Fibroblast of lung (primary cell): ENCODE measurements at regions not wholly inside any gene's neighbourhood (a gene's known extent, or its start where the extent isn't known, plus 50 kb on each side); places are given as distances from the start of the nearest gene placed in this dataset.

Experiments
- DNase-seq, 2 donors: peaks; one replicate each; pipeline versions ENCODE4 v3.0.0 to v3.0.0-alpha.2; 2010; ENCODE audit warnings: low read depth in 2 of 2
- H2AFZ ChIP-seq: 2 replicates; pipeline ENCODE4 v1.5.1; 2012; ENCODE audit warnings: low read length, control low read depth, inconsistent platforms
- H3K27ac ChIP-seq: 2 replicates; pipeline ENCODE4 v1.5.1; 2011; ENCODE audit warnings: low read length, control low read depth; ENCODE audit not compliant: insufficient read depth
- H3K27me3 ChIP-seq: 2 replicates; pipeline ENCODE4 v1.5.1; 2011; ENCODE audit warnings: mild to moderate bottlenecking, low read length; ENCODE audit not compliant: control insufficient read depth, insufficient read depth
- H3K36me3 ChIP-seq: 2 replicates; pipeline ENCODE4 v1.5.1; 2011; ENCODE audit warnings: low read length; ENCODE audit not compliant: control insufficient read depth, insufficient read depth
- H3K4me1 ChIP-seq: 2 replicates; pipeline ENCODE4 v1.5.1; 2011; ENCODE audit warnings: low read length; ENCODE audit not compliant: control insufficient read depth, insufficient read depth; ENCODE audit errors: extremely low read depth
- H3K4me2 ChIP-seq: 2 replicates; pipeline ENCODE4 v1.5.1; 2011; ENCODE audit warnings: low read length, control low read depth; ENCODE audit not compliant: insufficient read depth; ENCODE audit errors: extremely low read depth
- H3K4me3 ChIP-seq, 4 experiments: fragments of 200-600 bp in 1 of 4; sonication (generic) in 1 of 4; replicated peaks in 1 of 4; 2 replicates each; pipeline ENCODE4 v1.5.1; 2011 to 2016; ENCODE audit warnings: low read length in 4 of 4, low read depth in 3 of 4, mild to moderate bottlenecking in 3 of 4, control low read depth in 2 of 4, inconsistent platforms in 1 of 4, mixed read lengths in 1 of 4; ENCODE audit not compliant: insufficient read depth in 1 of 4; ENCODE audit errors: control extremely low read depth in 1 of 4
- H3K79me2 ChIP-seq: 2 replicates; pipeline ENCODE4 v1.5.1; 2012; ENCODE audit warnings: mild to moderate bottlenecking, low read length, inconsistent platforms; ENCODE audit not compliant: control insufficient read depth, insufficient read depth
- H3K9ac ChIP-seq: 2 replicates; pipeline ENCODE4 v1.5.1; 2011; ENCODE audit warnings: mild to moderate bottlenecking, low read length, control low read depth; ENCODE audit not compliant: insufficient read depth
- H3K9me3 ChIP-seq: 2 replicates; pipeline ENCODE4 v1.5.1; 2012; ENCODE audit warnings: low read depth, low read length; ENCODE audit not compliant: control insufficient read depth, insufficient read depth
- H4K20me1 ChIP-seq: 2 replicates; pipeline ENCODE4 v1.5.1; 2011; ENCODE audit warnings: low read length; ENCODE audit not compliant: control insufficient read depth, insufficient read depth; ENCODE audit errors: extremely low read depth
- EZH2 ChIP-seq: IDR thresholded peaks from 2 replicates; pipeline ENCODE4 v1.5.1; 2012; ENCODE audit warnings: low read length, control low read depth, mild to moderate bottlenecking; ENCODE audit errors: missing control alignments
- TF ChIP-seq, protein P1 (sequence below), 2 donors: IDR thresholded peaks in 1 of 2; conservative IDR thresholded peaks in 1 of 2; 1 replicate in 1 of 2; 2 replicates in 1 of 2; pipeline ENCODE4 v1.5.1; 2011 to 2012; ENCODE audit warnings: low read length in 2 of 2, control low read depth in 1 of 2, inconsistent platforms in 1 of 2, low read depth in 1 of 2, mild to moderate bottlenecking in 1 of 2

DNA sequence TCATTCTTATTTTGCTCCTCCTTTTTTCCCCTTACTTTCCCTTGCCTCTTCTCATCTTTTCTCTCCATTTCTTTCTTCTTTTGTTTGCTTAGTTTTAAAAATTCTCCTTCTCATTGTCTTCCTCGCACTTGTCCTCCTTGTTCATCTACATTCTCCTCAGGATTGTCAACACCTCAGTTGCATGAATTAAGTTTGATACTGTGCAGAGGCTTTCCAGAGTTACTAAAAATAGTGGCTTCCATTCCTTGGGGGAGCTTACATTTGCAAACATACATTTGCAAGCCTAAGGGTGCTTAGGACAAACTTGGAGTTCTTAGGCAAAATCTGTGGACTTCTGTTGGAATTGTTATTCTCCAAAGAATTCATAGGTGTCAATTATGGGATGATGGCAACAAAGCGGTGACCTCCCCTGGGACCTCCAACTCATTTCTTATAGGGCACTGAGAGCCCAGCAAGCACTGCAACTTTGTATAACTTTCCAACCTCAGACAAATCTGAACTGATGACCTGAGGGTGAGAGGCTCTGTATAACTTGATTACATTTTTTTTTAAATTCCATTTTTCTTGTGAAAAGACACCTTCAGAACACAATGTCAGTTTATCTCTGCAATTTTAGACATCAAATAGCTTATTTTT lies 371.4 kb downstream of the TMEM38B start:
- Histone ChIP-seq H3K4me3 (no peak overlapping the region), H3K36me3 (no peaks in the 10 kb centered on the region)

DNA sequence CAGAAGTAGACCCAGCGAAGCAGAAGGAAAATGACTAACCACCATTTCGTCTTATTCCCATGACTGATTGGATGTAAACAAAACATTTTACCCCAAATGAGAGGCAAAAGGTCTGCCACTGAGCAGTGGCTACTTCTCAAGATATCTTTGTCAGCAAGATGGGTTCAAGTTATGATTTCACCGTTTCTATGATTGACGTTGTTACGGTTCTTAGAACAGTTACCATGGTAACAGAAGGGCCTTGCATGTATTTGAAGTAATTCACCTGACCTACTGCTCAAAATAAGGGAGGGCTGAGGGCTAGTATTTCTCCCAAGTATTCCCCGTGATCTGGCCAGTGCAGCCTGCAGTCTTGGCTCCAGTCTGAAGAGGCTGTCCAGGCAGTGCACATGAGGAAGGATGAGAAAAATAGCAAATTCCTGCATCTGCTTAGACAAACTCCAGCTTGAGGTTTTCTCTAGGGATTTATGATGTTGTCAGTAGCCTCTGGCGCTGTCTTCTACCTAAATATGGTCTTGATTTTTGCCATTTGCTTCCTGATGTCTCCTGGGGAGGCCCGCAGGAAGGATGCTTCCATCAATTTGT lies 372.7 kb downstream of the TMEM38B start:
- Histone ChIP-seq H3K9ac (no peak overlapping the region), H3K36me3 (no peaks in the 10 kb centered on the region), H3K4me2 (no peak overlapping the region), H3K4me1 (no peaks in the 10 kb centered on the region), H3K27me3 (no peaks in the 10 kb centered on the region), H4K20me1 (no peaks in the 10 kb centered on the region), H3K27ac (no peak overlapping the region), H3K79me2 (no peaks in the 10 kb centered on the region), H2AFZ (no peak overlapping the region), H3K4me3 (no peak overlapping the region), H3K9me3 (no peaks in the 10 kb centered on the region)
- TF ChIP-seq EZH2: no peak
- TF ChIP-seq, protein P1, sequence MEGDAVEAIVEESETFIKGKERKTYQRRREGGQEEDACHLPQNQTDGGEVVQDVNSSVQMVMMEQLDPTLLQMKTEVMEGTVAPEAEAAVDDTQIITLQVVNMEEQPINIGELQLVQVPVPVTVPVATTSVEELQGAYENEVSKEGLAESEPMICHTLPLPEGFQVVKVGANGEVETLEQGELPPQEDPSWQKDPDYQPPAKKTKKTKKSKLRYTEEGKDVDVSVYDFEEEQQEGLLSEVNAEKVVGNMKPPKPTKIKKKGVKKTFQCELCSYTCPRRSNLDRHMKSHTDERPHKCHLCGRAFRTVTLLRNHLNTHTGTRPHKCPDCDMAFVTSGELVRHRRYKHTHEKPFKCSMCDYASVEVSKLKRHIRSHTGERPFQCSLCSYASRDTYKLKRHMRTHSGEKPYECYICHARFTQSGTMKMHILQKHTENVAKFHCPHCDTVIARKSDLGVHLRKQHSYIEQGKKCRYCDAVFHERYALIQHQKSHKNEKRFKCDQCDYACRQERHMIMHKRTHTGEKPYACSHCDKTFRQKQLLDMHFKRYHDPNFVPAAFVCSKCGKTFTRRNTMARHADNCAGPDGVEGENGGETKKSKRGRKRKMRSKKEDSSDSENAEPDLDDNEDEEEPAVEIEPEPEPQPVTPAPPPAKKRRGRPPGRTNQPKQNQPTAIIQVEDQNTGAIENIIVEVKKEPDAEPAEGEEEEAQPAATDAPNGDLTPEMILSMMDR (conservative IDR thresholded peaks at IDR 0.05 in 1 of 2, IDR thresholded peaks at IDR 0.05 in 1 of 2; ENCODE audit: low read depth in 1 of 2, low read length in 2 of 2): no peak
- no peak for DNase-seq

More for the DNA sequence above, 371.4 kb downstream of the TMEM38B start:
- Histone ChIP-seq H3K4me2 (no peak overlapping the region), H2AFZ (no peak overlapping the region), H3K79me2 (no peaks in the 10 kb centered on the region), H4K20me1 (no peaks in the 10 kb centered on the region), H3K9me3 (no peaks in the 10 kb centered on the region), H3K4me1 (no peaks in the 10 kb centered on the region), H3K27ac (no peak overlapping the region), H3K27me3 (no peaks in the 10 kb centered on the region), H3K9ac (no peak overlapping the region)
- no peak for TF ChIP-seq EZH2
- TF ChIP-seq, protein P1 (conservative IDR thresholded peaks at IDR 0.05 in 1 of 2, IDR thresholded peaks at IDR 0.05 in 1 of 2; ENCODE audit: low read depth in 1 of 2, low read length in 2 of 2): no peak
- no peak for DNase-seq

DNA sequence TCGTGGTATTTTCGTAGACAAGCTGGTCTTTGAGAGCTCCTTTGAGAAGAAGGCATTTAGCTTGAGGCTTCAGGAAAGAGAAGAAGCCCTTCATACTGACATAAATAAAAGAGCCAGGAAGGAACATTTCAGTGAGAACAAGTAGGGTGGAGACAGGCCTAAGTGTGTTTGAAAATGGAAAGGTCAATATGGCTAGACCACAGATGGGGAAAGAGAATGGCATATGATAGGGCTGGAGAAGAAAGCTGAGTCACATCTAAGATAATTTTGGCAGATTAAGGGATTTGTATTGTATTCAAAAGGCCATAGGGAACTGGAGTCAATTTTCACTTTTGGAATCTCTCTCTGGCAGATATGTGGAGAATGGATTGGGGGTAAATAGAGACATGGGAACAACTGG lies 374.9 kb downstream of the TMEM38B start:
- Histone ChIP-seq H3K27me3 (no peaks in the 10 kb centered on the region), H3K9me3 (no peaks in the 10 kb centered on the region), H4K20me1 (no peaks in the 10 kb centered on the region), H3K36me3 (no peaks in the 10 kb centered on the region), H3K27ac (no peak overlapping the region), H3K4me2 (no peak overlapping the region), H3K79me2 (no peaks in the 10 kb centered on the region), H3K4me3 (no peak overlapping the region), H3K9ac (no peak overlapping the region), H3K4me1 (no peaks in the 10 kb centered on the region), H2AFZ (no peak overlapping the region)
- peak; percentile 23 to 33 for DNase-seq
- TF ChIP-seq, protein P1 (conservative IDR thresholded peaks at IDR 0.05 in 1 of 2, IDR thresholded peaks at IDR 0.05 in 1 of 2; ENCODE audit: low read depth in 1 of 2, low read length in 2 of 2): no peak
